Gastroesophageal sphincter (tissue), 4 donors: ENCODE measurements at regions not wholly inside any gene's neighbourhood (a gene's known extent, or its start where the extent isn't known, plus 50 kb on each side); places are given as distances from the start of the nearest gene placed in this dataset.

Source experiments
- ATAC-seq: fragments of 150-250 bp; one replicate; pipeline ENCODE4 v1.9.1; 2016; ENCODE audit warnings: mild to moderate bottlenecking, moderate library complexity
- H3K27ac ChIP-seq, 4 donors: fragments of 200-600 bp; sonication (generic) in 3 of 4; 1 replicate in 3 of 4; 2 replicates in 1 of 4; pipeline ENCODE4 v1.5.1; 2016 to 2019
- H3K27me3 ChIP-seq: fragments of 200-600 bp; sonication (generic); one replicate; pipeline ENCODE4 v1.5.1; 2019
- H3K36me3 ChIP-seq, 2 donors: fragments of 200-600 bp; sonication (generic); one replicate each; pipeline ENCODE4 v1.5.1; 2019; ENCODE audit warnings: control low read depth in 1 of 2
- H3K4me1 ChIP-seq, 3 donors: fragments of 200-600 bp; sonication (generic); 1 replicate in 2 of 3; 2 replicates in 1 of 3; pipeline ENCODE4 v1.5.1; 2016 to 2019; ENCODE audit warnings: control low read depth in 2 of 3
- H3K4me3 ChIP-seq, 2 donors: fragments of 200-600 bp; sonication (generic); one replicate each; pipeline ENCODE4 v1.5.1; 2019; ENCODE audit warnings: mild to moderate bottlenecking in 1 of 2, moderate library complexity in 1 of 2
- H3K9me3 ChIP-seq, 3 donors: fragments of 200-600 bp; sonication (generic); one replicate each; pipeline ENCODE4 v1.5.1; 2017 to 2019; ENCODE audit warnings: control low read depth in 2 of 3
- CTCF ChIP-seq, 4 experiments: fragments of 200-600 bp in 2 of 4; fragments of 450-650 bp in 2 of 4; sonication (generic) in 1 of 4; IDR thresholded peaks; one replicate each; pipeline ENCODE4 v1.5.1; 2017 to 2019; ENCODE audit warnings: antibody characterized with exemption in 4 of 4, mild to moderate bottlenecking in 2 of 4, moderate library complexity in 2 of 4
- EP300 ChIP-seq: sonication (generic); formaldehyde crosslinking; IDR thresholded peaks from one replicate; pipeline ENCODE4 v1.6.1; 2017; ENCODE audit warnings: antibody characterized with exemption, mild to moderate bottlenecking
- POLR2A ChIP-seq, 2 donors: fragments of 450-650 bp; IDR thresholded peaks; one replicate each; pipeline ENCODE4 v1.6.1; 2017; ENCODE audit warnings: antibody characterized with exemption in 2 of 2, mild to moderate bottlenecking in 2 of 2, moderate library complexity in 1 of 2
- POLR2AphosphoS5 ChIP-seq: sonication (generic); formaldehyde crosslinking; IDR thresholded peaks from one replicate; pipeline ENCODE4 v1.6.1; 2017; ENCODE audit warnings: antibody characterized with exemption
- WGBS, 2 donors: methylation state at CpG; one replicate each; pipeline ENCODE4 v1.1.5; 2018; ENCODE audit warnings: low coverage in 1 of 2; 5-methylcytosine and 5-hydroxymethylcytosine counted together

- WGBS, 2 donors: 80 to 89% methylated on average over 1 to 3 of the region's 3 CpGs
- Histone ChIP-seq H3K27ac (no peak overlapping the region), H3K36me3 (no peaks in the 10 kb centered on the region), H3K4me1 (no peaks in the 10 kb centered on the region), H3K27me3 (no peaks in the 10 kb centered on the region), H3K4me3 (no peak overlapping the region), H3K9me3 (no peaks in the 10 kb centered on the region)
- ATAC-seq: no peak
- TF ChIP-seq EP300: no peak
- no peak for TF ChIP-seq POLR2A (IDR thresholded peaks at IDR 0.05)
- TF ChIP-seq POLR2AphosphoS5: no peak
- no peak for TF ChIP-seq CTCF (IDR thresholded peaks at IDR 0.05)
Measured at GRCh38 chr3:181442066-181442465, 269.7 kb upstream of the SOX2 start.

- no peak for ATAC-seq
- H3K36me3 ChIP-seq: no peaks in the 10 kb centered on the region
- no peak overlapping the region for H3K27ac ChIP-seq
- no peaks in the 10 kb centered on the region for H3K9me3 ChIP-seq
- no peaks in the 10 kb centered on the region for H3K27me3 ChIP-seq
- no peak overlapping the region for H3K4me3 ChIP-seq
- 67 to 73% methylated on average over 2 to 4 of the region's 4 CpGs for WGBS, 2 donors
- no peak for TF ChIP-seq CTCF (IDR thresholded peaks at IDR 0.05)
- no peak for TF ChIP-seq POLR2A (IDR thresholded peaks at IDR 0.05)
- no peak for TF ChIP-seq EP300
- no peak for TF ChIP-seq POLR2AphosphoS5
- no peaks in the 10 kb centered on the region for H3K4me1 ChIP-seq
Measured at GRCh38 chr3:181432992-181433391, 278.7 kb upstream of the SOX2 start.

GRCh38 chr3:181431748-181432147 is 280.0 kb upstream of the SOX2 start:
- Histone ChIP-seq H3K4me3 (no peak overlapping the region), H3K27me3 (no peaks in the 10 kb centered on the region), H3K27ac (no peak overlapping the region), H3K36me3 (no peaks in the 10 kb centered on the region), H3K4me1 (no peaks in the 10 kb centered on the region), H3K9me3 (no peaks in the 10 kb centered on the region)
- no peak for ATAC-seq
- no peak for TF ChIP-seq POLR2AphosphoS5
- TF ChIP-seq CTCF (IDR thresholded peaks at IDR 0.05): no peak
- TF ChIP-seq POLR2A (IDR thresholded peaks at IDR 0.05): no peak
- no peak for TF ChIP-seq EP300
- 76 to 81% methylated on average over 4 of the region's 4 CpGs for WGBS, 2 donors

- Histone ChIP-seq H3K4me3 (no peak overlapping the region), H3K36me3 (no peaks in the 10 kb centered on the region), H3K4me1 (no peaks in the 10 kb centered on the region), H3K27me3 (no peaks in the 10 kb centered on the region), H3K9me3 (no peaks in the 10 kb centered on the region), H3K27ac (no peak overlapping the region)
- no peak for ATAC-seq
- TF ChIP-seq CTCF (IDR thresholded peaks at IDR 0.05): no peak
- no peak for TF ChIP-seq EP300
- 0 to 14% methylated on average over 1 to 3 of the region's 3 CpGs for whole genome bisulfite sequencing, 2 donors
Measured at GRCh38 chr3:181425074-181425473, 286.7 kb upstream of the SOX2 start.

GRCh38 chr3:181418233-181418632 is 293.5 kb upstream of the SOX2 start:
- no peak overlapping the region for H3K4me3 ChIP-seq
- H3K27ac ChIP-seq: no peak overlapping the region
- H3K27me3 ChIP-seq: no peaks in the 10 kb centered on the region
- H3K9me3 ChIP-seq: no peaks in the 10 kb centered on the region
- H3K4me1 ChIP-seq: no peaks in the 10 kb centered on the region
- WGBS, 2 donors: 31% methylated on average over 1 of the region's 1 CpG; no CpG with 5 or more reads in 1 of the 2 donors
- ATAC-seq: no peak
- TF ChIP-seq EP300 (no peak), CTCF (IDR thresholded peaks at IDR 0.05) (no peak), POLR2A (IDR thresholded peaks at IDR 0.05) (no peak), POLR2AphosphoS5 (no peak)
- no peaks in the 10 kb centered on the region for H3K36me3 ChIP-seq
